SU-DHL-6 (cell line): ENCODE measurements at regions not wholly inside any gene's neighbourhood (a gene's known extent, or its start where the extent isn't known, plus 50 kb on each side); places are given as distances from the start of the nearest gene placed in this dataset.

Experiments
- EZH2phosphoT487 ChIP-seq: fragments of 200-600 bp; sonication (generic), shearing (Covaris generic); conservative IDR thresholded peaks from 2 replicates; pipeline ENCODE4 v1.6.1; 2018; ENCODE audit warnings: mild to moderate bottlenecking, antibody characterized with exemption, low read length, moderate library complexity, mixed read lengths
- TF ChIP-seq, protein P1 (sequence below): fragments of 200-600 bp; sonication (generic); IDR thresholded peaks from one replicate; pipeline ENCODE4 v1.5.1; 2017; ENCODE audit warnings: antibody characterized with exemption, mild to moderate bottlenecking, low read length, moderate library complexity; ENCODE audit not compliant: insufficient read depth, poor library complexity, severe bottlenecking

DNA sequence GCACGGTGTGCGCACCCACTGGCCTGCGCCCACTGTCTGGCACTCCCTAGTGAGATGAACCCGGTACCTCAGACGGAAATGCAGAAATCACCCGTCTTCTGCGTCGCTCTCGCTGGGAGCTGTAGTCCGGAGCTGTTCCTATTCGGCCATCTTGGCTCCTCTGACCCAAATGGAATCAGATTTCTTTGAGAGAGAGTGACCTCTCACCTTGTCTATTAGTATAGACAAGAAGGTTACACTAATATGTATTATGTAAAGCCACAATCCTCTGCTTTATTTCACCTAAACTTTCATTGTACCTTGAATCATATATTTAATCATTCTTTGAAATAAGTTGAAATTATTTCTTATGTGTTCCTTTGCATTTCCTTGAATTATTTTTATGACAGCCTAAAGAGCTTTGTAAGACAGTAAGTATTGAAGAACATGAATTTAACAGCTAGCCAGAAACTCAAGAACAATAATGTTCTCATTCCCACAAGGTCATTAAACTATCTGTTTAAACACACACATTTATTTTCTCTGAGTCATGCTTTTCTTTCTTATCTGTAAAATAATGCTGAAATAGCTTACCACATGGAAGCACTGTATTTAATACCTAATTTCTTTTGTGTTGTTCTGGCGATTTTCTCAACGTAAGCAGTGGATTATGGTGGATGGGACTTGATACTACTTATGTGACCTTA is 91.8 kb upstream of the DMRTA1 start:
- TF ChIP-seq, protein P1, sequence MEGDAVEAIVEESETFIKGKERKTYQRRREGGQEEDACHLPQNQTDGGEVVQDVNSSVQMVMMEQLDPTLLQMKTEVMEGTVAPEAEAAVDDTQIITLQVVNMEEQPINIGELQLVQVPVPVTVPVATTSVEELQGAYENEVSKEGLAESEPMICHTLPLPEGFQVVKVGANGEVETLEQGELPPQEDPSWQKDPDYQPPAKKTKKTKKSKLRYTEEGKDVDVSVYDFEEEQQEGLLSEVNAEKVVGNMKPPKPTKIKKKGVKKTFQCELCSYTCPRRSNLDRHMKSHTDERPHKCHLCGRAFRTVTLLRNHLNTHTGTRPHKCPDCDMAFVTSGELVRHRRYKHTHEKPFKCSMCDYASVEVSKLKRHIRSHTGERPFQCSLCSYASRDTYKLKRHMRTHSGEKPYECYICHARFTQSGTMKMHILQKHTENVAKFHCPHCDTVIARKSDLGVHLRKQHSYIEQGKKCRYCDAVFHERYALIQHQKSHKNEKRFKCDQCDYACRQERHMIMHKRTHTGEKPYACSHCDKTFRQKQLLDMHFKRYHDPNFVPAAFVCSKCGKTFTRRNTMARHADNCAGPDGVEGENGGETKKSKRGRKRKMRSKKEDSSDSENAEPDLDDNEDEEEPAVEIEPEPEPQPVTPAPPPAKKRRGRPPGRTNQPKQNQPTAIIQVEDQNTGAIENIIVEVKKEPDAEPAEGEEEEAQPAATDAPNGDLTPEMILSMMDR = no peak
- no peak for TF ChIP-seq EZH2phosphoT487
